ENCODE measurements at regions not wholly inside any gene's neighbourhood (a gene's known extent, or its start where the extent isn't known, plus 50 kb on each side); places are given as distances from the start of the nearest gene placed in this dataset.

DNA sequence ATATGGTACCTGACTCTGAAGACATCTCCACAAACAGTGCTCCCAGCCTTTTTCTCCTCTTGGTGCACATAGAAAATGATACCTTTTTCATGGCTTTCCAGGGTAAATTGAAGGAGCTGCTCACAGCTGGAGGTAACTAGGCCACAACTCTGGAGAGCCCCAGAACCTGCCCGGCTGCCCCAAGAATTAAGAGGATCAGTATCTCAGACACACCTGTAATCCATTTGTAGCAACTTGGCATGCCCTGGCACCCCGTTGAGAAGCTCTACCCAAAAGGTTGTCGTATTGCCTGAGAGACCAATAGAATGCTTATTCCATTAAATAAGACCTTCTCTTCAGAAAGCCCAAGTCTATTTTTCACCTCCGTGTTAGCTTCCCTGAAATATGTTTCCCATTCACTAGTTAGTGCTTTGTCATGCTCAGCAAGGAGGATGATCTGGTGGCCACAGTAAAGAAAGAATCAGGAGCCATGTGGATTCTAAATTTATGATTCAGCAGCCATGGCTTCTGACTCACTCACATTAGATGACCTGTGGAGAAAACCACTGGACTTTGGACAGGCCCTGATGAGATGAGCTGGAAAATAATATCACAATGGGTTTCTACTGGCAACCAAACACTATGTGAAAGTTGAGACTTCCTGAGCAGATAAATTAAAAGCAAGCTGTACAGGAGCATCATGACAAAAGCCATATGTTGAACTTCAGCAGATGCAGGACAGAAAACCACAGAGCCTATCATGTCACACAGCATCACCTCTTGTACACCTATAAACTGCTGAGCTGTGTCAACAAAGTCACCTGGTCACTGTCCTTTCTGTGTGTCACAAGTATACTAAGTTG is 253.3 kb upstream of the OSR1 start:
- TF ChIP-seq, protein P1, sequence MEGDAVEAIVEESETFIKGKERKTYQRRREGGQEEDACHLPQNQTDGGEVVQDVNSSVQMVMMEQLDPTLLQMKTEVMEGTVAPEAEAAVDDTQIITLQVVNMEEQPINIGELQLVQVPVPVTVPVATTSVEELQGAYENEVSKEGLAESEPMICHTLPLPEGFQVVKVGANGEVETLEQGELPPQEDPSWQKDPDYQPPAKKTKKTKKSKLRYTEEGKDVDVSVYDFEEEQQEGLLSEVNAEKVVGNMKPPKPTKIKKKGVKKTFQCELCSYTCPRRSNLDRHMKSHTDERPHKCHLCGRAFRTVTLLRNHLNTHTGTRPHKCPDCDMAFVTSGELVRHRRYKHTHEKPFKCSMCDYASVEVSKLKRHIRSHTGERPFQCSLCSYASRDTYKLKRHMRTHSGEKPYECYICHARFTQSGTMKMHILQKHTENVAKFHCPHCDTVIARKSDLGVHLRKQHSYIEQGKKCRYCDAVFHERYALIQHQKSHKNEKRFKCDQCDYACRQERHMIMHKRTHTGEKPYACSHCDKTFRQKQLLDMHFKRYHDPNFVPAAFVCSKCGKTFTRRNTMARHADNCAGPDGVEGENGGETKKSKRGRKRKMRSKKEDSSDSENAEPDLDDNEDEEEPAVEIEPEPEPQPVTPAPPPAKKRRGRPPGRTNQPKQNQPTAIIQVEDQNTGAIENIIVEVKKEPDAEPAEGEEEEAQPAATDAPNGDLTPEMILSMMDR (IDR thresholded peaks at IDR 0.05) = no peak
- TF ChIP-seq EZH2 (IDR thresholded peaks at IDR 0.05; ENCODE audit: borderline replicate concordance, insufficient read depth, low read depth, low read length, poor library complexity, severe bottlenecking) = no peak

All from B cell (primary cell).